Neural cell (in vitro differentiated cells): ENCODE measurements at regions not wholly inside any gene's neighbourhood (a gene's known extent, or its start where the extent isn't known, plus 50 kb on each side); places are given as distances from the start of the nearest gene placed in this dataset.

Experiments used
- CTCF ChIP-seq: fragments of 450-650 bp; IDR thresholded peaks from 2 replicates; pipeline ENCODE4 v1.5.1; 2014; ENCODE audit warnings: antibody characterized with exemption, mild to moderate bottlenecking, moderate library complexity; ENCODE audit not compliant: poor library complexity, severe bottlenecking
- EP300 ChIP-seq: fragments of 450-650 bp; conservative IDR thresholded peaks from 2 replicates; pipeline ENCODE4 v1.6.1; 2014; ENCODE audit warnings: antibody characterized with exemption, mild to moderate bottlenecking, moderate library complexity; ENCODE audit not compliant: poor library complexity, severe bottlenecking
- POLR2AphosphoS5 ChIP-seq: IDR thresholded peaks from 2 replicates; pipeline ENCODE4 v1.6.1; 2012

- TF ChIP-seq CTCF (no peak), EP300 (no peak), POLR2AphosphoS5 (no peak)
Observed at GRCh38 chr2:237260686-237261085, 153.3 kb downstream of the COL6A3 start.
